A673 (cell line): ENCODE measurements at regions not wholly inside any gene's neighbourhood (a gene's known extent, or its start where the extent isn't known, plus 50 kb on each side); places are given as distances from the start of the nearest gene placed in this dataset.

Experiments used
- BruUV-seq: library from RNA; stranded (reverse); fragments of 400-500 nt; replicated peaks from 2 replicates; lab custom pipeline; 2021; lab: Mats Ljungman, UMichigan
- CTCF ChIA-PET: fragments of 300-600 bp; sonication (Branson Sonifier 250); formaldehyde crosslinking; loops from one replicate; lab custom pipeline; 2022; ENCODE audit warnings: antibody characterized with exemption; lab: Charles Lee
- POLR2A ChIA-PET: fragments of 300-600 bp; sonication (Branson Sonifier 250); formaldehyde crosslinking; loops from one replicate; lab custom pipeline; 2022; ENCODE audit warnings: antibody characterized with exemption; ENCODE audit not compliant: low non-redundant PET; lab: Charles Lee
- DNase-seq: peaks from one replicate; pipeline ENCODE4 v3.0.0-alpha.2; 2015; ENCODE audit warnings: low spot score
- H3K27ac ChIP-seq: fragments of 200-600 bp; sonication (generic); 2 replicates; pipeline ENCODE4 v1.5.1; 2016; ENCODE audit warnings: mixed run types, low read depth, mild to moderate bottlenecking, mixed read lengths, antibody characterized with exemption, low read length; ENCODE audit not compliant: poor library complexity, severe bottlenecking
- H3K27me3 ChIP-seq: fragments of 200-600 bp; sonication (generic); replicated peaks from 2 replicates; pipeline ENCODE4 v1.6.1; 2017; ENCODE audit warnings: mixed run types, low read depth, mild to moderate bottlenecking, mixed read lengths, antibody characterized with exemption, low read length; ENCODE audit not compliant: insufficient read depth, poor library complexity
- H3K36me3 ChIP-seq: fragments of 200-600 bp; sonication (generic); 2 replicates; pipeline ENCODE4 v1.6.1; 2016; ENCODE audit warnings: mixed run types, mild to moderate bottlenecking, mixed read lengths, antibody characterized with exemption, low read length; ENCODE audit not compliant: insufficient read depth, poor library complexity, severe bottlenecking
- H3K4me1 ChIP-seq: fragments of 200-600 bp; sonication (generic); 2 replicates; pipeline ENCODE4 v1.6.1; 2017; ENCODE audit warnings: mixed run types, mild to moderate bottlenecking, mixed read lengths, antibody characterized with exemption, low read length; ENCODE audit not compliant: insufficient read depth, poor library complexity, severe bottlenecking
- H3K4me3 ChIP-seq: fragments of 200-600 bp; sonication (generic); 2 replicates; pipeline ENCODE4 v1.5.1; 2016; ENCODE audit warnings: low read depth, mixed run types, mild to moderate bottlenecking, mixed read lengths, low read length; ENCODE audit not compliant: poor library complexity, severe bottlenecking
- H3K9me3 ChIP-seq: fragments of 200-600 bp; sonication (generic); 2 replicates; pipeline ENCODE4 v1.6.1; 2016; ENCODE audit warnings: mixed run types, low read depth, mild to moderate bottlenecking, mixed read lengths, antibody characterized with exemption, low read length; ENCODE audit not compliant: poor library complexity, severe bottlenecking
- EZH2 ChIP-seq: fragments of 200-600 bp; sonication (generic); IDR thresholded peaks from 2 replicates; pipeline ENCODE4 v1.6.1; 2017; ENCODE audit warnings: borderline replicate concordance, low read depth, mild to moderate bottlenecking, mixed read lengths, antibody characterized with exemption, low read length; ENCODE audit not compliant: poor library complexity, severe bottlenecking
- intact Hi-C: fragments of 100-400 bp; cut with micrococcal nuclease; formaldehyde crosslinking; loops from one replicate; pipeline ENCODE4 v1.10.0; 2022; ENCODE audit not compliant: unreplicated experiment
- TF ChIP-seq, protein P1 (sequence below): fragments of 300-800, 200-600 bp; sonication (generic); conservative IDR thresholded peaks from 2 replicates; pipeline ENCODE4 v1.5.1; 2017; ENCODE audit warnings: low read depth, mild to moderate bottlenecking, antibody characterized with exemption, low read length, moderate library complexity, mixed read lengths

DNA sequence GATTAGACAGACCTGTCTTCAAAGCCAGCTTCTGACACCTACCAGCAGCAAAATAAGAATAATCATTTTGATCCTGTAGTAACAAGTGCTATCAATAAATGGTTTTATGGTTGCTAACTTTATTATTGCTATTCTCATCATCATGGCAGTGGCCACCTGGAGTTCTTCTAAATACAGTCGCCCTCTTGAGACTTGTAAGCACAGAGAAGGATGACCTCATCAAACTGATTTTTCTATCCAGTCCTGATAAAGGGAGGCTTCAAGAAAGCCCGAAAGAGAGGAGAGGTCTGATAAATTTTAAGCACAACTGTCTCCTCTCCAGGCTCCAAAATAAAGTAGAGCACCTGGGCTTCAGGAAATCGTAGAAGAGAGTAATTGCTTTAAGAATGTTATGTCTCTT, 286.4 kb downstream of the USP46 start:
- H3K4me3 ChIP-seq, result no peak overlapping the region
- no peak overlapping the region for H3K27ac ChIP-seq
- BruUV-seq, result no TSS peak
- H3K36me3 ChIP-seq, result no peaks in the 10 kb centered on the region
- no peaks in the 10 kb centered on the region for H3K9me3 ChIP-seq
- DNase-seq, result no peak
- CTCF ChIA-PET, result no interaction called here
- no peaks in the 10 kb centered on the region for H3K27me3 ChIP-seq
- no peaks in the 10 kb centered on the region for H3K4me1 ChIP-seq
- no peak for TF ChIP-seq EZH2
- TF ChIP-seq, protein P1, sequence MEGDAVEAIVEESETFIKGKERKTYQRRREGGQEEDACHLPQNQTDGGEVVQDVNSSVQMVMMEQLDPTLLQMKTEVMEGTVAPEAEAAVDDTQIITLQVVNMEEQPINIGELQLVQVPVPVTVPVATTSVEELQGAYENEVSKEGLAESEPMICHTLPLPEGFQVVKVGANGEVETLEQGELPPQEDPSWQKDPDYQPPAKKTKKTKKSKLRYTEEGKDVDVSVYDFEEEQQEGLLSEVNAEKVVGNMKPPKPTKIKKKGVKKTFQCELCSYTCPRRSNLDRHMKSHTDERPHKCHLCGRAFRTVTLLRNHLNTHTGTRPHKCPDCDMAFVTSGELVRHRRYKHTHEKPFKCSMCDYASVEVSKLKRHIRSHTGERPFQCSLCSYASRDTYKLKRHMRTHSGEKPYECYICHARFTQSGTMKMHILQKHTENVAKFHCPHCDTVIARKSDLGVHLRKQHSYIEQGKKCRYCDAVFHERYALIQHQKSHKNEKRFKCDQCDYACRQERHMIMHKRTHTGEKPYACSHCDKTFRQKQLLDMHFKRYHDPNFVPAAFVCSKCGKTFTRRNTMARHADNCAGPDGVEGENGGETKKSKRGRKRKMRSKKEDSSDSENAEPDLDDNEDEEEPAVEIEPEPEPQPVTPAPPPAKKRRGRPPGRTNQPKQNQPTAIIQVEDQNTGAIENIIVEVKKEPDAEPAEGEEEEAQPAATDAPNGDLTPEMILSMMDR, result no peak
- intact Hi-C loops, result loop anchor here (10.0 kb wide), 1 partner anchor 1862 kb away; no protein-coding TSS in a partner anchor
- POLR2A ChIA-PET, result no interaction called here

DNA sequence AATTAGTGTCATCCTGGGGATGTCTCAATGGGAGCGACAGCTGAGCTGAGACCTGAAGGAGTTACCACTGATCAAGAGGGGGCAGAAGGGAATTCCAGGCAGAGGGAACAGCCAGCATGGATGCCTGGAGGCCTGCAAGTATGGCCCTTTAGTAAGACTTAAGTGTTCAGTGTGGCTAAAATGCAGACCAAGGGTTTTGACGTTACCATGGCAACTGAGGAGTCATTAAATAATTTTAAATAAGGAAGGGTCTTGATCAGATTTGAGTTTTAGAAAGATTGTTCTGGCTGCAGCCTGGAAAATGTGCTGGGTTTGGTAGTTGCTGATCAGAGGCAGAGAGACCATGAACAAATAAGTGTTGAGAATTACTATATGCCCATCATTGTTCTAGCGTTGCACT, 285.5 kb downstream of the USP46 start:
- Histone ChIP-seq H3K9me3 (no peaks in the 10 kb centered on the region), H3K4me3 (no peak overlapping the region), H3K4me1 (no peaks in the 10 kb centered on the region), H3K36me3 (no peaks in the 10 kb centered on the region), H3K27ac (no peak overlapping the region), H3K27me3 (no peaks in the 10 kb centered on the region)
- POLR2A ChIA-PET, result no interaction called here
- TF ChIP-seq, protein P1, result no peak
- TF ChIP-seq EZH2, result no peak
- BruUV-seq, result no TSS peak
- CTCF ChIA-PET, result no interaction called here
- intact Hi-C loops, result loop anchor here (10.0 kb wide), 1 partner anchor 1861 kb away; no protein-coding TSS in a partner anchor
- DNase-seq, result no peak

DNA sequence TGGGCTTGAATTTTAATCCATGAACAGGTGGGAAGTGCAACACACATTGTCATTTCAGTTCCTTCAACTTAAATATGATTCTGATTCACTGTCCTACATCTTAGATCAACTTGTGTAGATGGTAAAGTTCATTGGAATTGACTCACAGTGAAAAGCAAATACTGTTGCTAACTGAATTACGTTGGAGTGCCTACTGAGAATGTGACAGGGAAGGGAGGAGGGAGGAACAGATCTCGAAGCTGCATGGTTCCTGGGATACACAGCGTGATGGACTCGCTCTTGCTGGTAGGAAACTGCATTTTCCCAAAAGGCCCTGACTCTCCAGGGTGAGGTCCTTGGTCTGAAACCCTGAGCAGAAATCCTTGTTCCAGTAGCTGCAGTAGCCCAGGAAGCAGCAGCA, 284.2 kb downstream of the USP46 start:
- Histone ChIP-seq H3K4me3 (no peak overlapping the region), H3K27me3 (no peaks in the 10 kb centered on the region), H3K36me3 (no peaks in the 10 kb centered on the region), H3K9me3 (no peaks in the 10 kb centered on the region), H3K4me1 (no peaks in the 10 kb centered on the region), H3K27ac (no peak overlapping the region)
- no peak for DNase-seq
- no peak for TF ChIP-seq EZH2
- TF ChIP-seq, protein P1, result no peak
- CTCF ChIA-PET, result no interaction called here
- no TSS peak for BruUV-seq
- POLR2A ChIA-PET, result no interaction called here
- intact Hi-C loops, result loop anchor here (10.0 kb wide), 1 partner anchor 1860 kb away; no protein-coding TSS in a partner anchor
